Thoracic aorta (tissue), 2 donors: ENCODE measurements at regions not wholly inside any gene's neighbourhood (a gene's known extent, or its start where the extent isn't known, plus 50 kb on each side); places are given as distances from the start of the nearest gene placed in this dataset.

Experiments
- ATAC-seq: fragments of 150-250 bp; one replicate; pipeline ENCODE4 v1.8.0; 2017; ENCODE audit warnings: low read depth; ENCODE audit not compliant: insufficient number of reproducible peaks, low FRiP score
- DNase-seq: peaks from one replicate; pipeline ENCODE4 v3.0.0-alpha.2; 2020; ENCODE audit warnings: low spot score
- H3K27ac ChIP-seq, 2 donors: fragments of 200-600 bp; sonication (generic); 1 replicate in 1 of 2; 2 replicates in 1 of 2; pipeline ENCODE4 v1.5.1; 2016; ENCODE audit warnings: mild to moderate bottlenecking in 2 of 2, moderate library complexity in 2 of 2
- H3K27me3 ChIP-seq: fragments of 200-600 bp; sonication (generic); replicated peaks from 2 replicates; pipeline ENCODE4 v1.6.0; 2016; ENCODE audit warnings: mild to moderate bottlenecking; ENCODE audit not compliant: insufficient read depth
- H3K36me3 ChIP-seq: fragments of 200-600 bp; sonication (generic); one replicate; pipeline ENCODE4 v1.5.1; 2016
- H3K4me1 ChIP-seq, 2 donors: fragments of 200-600 bp; sonication (generic); 1 replicate in 1 of 2; 2 replicates in 1 of 2; pipeline versions ENCODE4 v1.5.1 to v1.6.0; 2016; ENCODE audit warnings: low read depth in 2 of 2, mild to moderate bottlenecking in 1 of 2; ENCODE audit not compliant: control insufficient read depth in 1 of 2
- H3K4me3 ChIP-seq: fragments of 200-600 bp; sonication (generic); 2 replicates; pipeline ENCODE4 v1.5.1; 2016; ENCODE audit warnings: mild to moderate bottlenecking
- H3K9me3 ChIP-seq: fragments of 200-600 bp; sonication (generic); 2 replicates; pipeline ENCODE4 v1.5.1; 2016
- TF ChIP-seq, protein P1 (sequence below): fragments of 200-600 bp; sonication (generic); IDR thresholded peaks from one replicate; pipeline ENCODE4 v1.5.1; 2019; ENCODE audit warnings: antibody characterized with exemption

- H3K4me3 ChIP-seq = no peak overlapping the region
- H3K4me1 ChIP-seq = no peaks in the 10 kb centered on the region
- no peaks in the 10 kb centered on the region for H3K27me3 ChIP-seq
- ATAC-seq (no peak), DNase-seq (no peak)
- H3K27ac ChIP-seq = no peak overlapping the region
- no peaks in the 10 kb centered on the region for H3K36me3 ChIP-seq
- no peaks in the 10 kb centered on the region for H3K9me3 ChIP-seq
- TF ChIP-seq, protein P1, sequence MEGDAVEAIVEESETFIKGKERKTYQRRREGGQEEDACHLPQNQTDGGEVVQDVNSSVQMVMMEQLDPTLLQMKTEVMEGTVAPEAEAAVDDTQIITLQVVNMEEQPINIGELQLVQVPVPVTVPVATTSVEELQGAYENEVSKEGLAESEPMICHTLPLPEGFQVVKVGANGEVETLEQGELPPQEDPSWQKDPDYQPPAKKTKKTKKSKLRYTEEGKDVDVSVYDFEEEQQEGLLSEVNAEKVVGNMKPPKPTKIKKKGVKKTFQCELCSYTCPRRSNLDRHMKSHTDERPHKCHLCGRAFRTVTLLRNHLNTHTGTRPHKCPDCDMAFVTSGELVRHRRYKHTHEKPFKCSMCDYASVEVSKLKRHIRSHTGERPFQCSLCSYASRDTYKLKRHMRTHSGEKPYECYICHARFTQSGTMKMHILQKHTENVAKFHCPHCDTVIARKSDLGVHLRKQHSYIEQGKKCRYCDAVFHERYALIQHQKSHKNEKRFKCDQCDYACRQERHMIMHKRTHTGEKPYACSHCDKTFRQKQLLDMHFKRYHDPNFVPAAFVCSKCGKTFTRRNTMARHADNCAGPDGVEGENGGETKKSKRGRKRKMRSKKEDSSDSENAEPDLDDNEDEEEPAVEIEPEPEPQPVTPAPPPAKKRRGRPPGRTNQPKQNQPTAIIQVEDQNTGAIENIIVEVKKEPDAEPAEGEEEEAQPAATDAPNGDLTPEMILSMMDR = no peak
Observed at GRCh38 chr16:65201511-65201910, 79.6 kb upstream of the CDH11 start.

DNA sequence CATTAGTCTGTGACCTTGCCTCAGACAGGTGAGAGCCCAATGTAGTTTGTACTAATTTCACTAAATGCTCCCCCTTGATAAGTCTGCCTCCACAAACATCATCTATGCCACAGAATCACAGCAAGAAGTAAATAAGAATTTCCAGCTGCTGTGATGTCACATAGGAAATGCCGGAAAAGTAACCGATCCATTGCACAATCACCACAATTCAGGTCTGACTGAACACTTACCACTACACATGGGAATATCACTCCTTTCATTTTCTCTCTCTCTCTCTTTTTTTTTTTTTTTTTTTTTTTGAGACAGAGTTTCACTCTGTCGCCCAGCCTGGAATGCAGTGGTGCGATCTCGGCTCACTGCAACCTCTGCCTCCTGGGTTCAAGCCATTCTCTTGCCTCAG is 79.0 kb upstream of the CDH11 start:
- Histone ChIP-seq H3K36me3 (no peaks in the 10 kb centered on the region), H3K9me3 (no peaks in the 10 kb centered on the region), H3K27me3 (no peaks in the 10 kb centered on the region), H3K4me1 (no peaks in the 10 kb centered on the region), H3K4me3 (no peak overlapping the region), H3K27ac (no peak overlapping the region)
- ATAC-seq = no peak
- TF ChIP-seq, protein P1 = no peak
- no peak for DNase-seq

DNA sequence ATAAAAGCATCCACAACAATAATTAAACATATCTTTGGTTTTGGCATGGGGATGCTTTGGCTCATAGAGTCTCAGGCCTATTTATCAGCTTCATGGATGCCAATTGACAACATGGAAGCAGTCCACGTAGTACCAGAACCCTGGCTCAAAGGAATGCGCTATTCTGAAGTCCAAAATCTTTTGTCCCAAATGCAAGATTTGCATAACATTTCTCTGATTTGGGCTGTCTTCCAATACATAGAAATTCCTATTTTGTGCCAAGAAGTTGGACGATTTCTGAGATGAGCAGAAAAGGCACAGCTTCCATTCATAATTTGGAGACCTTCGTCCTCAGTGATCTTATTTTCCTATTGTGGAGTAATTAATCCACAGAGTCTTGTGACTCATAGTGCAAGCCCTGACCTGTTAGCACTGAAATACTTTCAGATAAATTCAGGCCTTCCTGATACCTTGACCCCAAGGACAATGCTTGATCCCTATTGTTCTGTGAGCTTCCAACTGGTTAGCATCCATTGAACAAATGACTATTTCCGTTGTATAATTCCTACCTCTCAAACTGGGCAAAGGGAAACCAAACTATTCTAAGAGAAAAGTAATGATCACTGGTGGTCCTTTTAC is 78.4 kb upstream of the CDH11 start:
- Histone ChIP-seq H3K27me3 (no peaks in the 10 kb centered on the region), H3K4me3 (no peak overlapping the region), H3K36me3 (no peaks in the 10 kb centered on the region), H3K4me1 (no peaks in the 10 kb centered on the region), H3K9me3 (no peaks in the 10 kb centered on the region), H3K27ac (no peak overlapping the region)
- TF ChIP-seq, protein P1 = no peak
- ATAC-seq (no peak), DNase-seq (no peak)

- Histone ChIP-seq H3K9me3 (no peaks in the 10 kb centered on the region), H3K4me3 (no peak overlapping the region), H3K36me3 (no peaks in the 10 kb centered on the region), H3K27ac (no peak overlapping the region), H3K27me3 (no peaks in the 10 kb centered on the region), H3K4me1 (no peaks in the 10 kb centered on the region)
- DNase-seq = no peak
- TF ChIP-seq, protein P1 = no peak
- no peak for ATAC-seq
Observed at GRCh38 chr16:65196420-65197075, 74.7 kb upstream of the CDH11 start.

DNA sequence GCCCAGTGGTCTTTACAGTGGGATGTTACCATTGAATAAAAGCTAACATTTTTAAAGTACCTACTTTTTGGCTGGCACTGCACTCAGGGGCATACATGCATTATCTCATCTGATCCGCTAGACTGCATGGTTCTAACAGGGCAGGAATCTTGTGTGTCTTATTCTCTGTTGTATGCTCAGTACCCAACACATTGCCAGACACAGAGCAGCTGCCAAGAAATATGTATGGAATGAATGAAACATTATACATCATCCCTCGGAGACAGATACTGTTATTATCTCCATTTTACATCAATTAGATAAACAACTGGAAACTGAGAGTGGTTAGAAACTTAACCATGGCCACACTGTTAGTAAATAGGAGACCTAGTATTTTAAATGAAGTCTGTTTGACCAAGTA is 74.1 kb upstream of the CDH11 start:
- Histone ChIP-seq H3K27me3 (no peaks in the 10 kb centered on the region), H3K27ac (no peak overlapping the region), H3K4me3 (no peak overlapping the region), H3K36me3 (no peaks in the 10 kb centered on the region), H3K4me1 (no peaks in the 10 kb centered on the region), H3K9me3 (no peaks in the 10 kb centered on the region)
- TF ChIP-seq, protein P1 = no peak
- DNase-seq (no peak), ATAC-seq (no peak)
